HepG2 (cell line): ENCODE measurements at regions not wholly inside any gene's neighbourhood (a gene's known extent, or its start where the extent isn't known, plus 50 kb on each side); places are given as distances from the start of the nearest gene placed in this dataset.

Source experiments
- ATAC-seq: fragments of 200-7000 bp; cut with Tn5 transposase; 3 replicates; pipeline ENCODE4 v1.9.1; 2020; ENCODE audit warnings: mild to moderate bottlenecking, moderate library complexity
- BruUV-seq: library from RNA; stranded (reverse); fragments of 400-500 nt; replicated peaks from 2 replicates; lab custom pipeline; 2021; lab: Mats Ljungman, UMichigan
- CTCF ChIA-PET: fragments of 300-600 bp; formaldehyde crosslinking; extraction: SDS; loops from one replicate; lab custom pipeline; 2021; ENCODE audit warnings: low total read pairs, inconsistent platforms, low intra/inter-chr PET ratio; lab: Yijun Ruan, JAX
- POLR2A ChIA-PET: fragments of 350-600 bp; sonication (Branson Sonifier 250); formaldehyde crosslinking; loops from one replicate; lab custom pipeline; 2020; ENCODE audit warnings: antibody characterized with exemption, inconsistent platforms; lab: Yijun Ruan, JAX
- DNase-seq: peaks from one replicate; pipeline ENCODE4 v3.0.0-alpha.2; 2015; ENCODE audit warnings: low spot score
- FAIRE-seq: peaks from 3 replicates; lab custom pipeline; 2011; peaks lifted over from hg19 to GRCh38; lab: Jason Lieb, UNC
- H2AFZ ChIP-seq: one replicate; pipeline ENCODE4 v1.6.1; 2011; ENCODE audit warnings: low read length, inconsistent platforms
- H3K27ac ChIP-seq: fragments of 300-600 bp; 3 replicates; pipeline ENCODE4 v1.8.0; 2011; ENCODE audit warnings: mixed run types, mild to moderate bottlenecking, mixed read lengths, low read length, inconsistent platforms; ENCODE audit not compliant: insufficient read depth; ENCODE audit errors: extremely low read length
- H3K27me3 ChIP-seq, 2 experiments: fragments of 200-600 bp in 1 of 2; 2 replicates in 1 of 2; 3 replicates in 1 of 2; pipeline versions ENCODE4 v1.6.0 to v1.8.0; 2011; ENCODE audit warnings: low read length in 2 of 2, mild to moderate bottlenecking in 2 of 2, moderate library complexity in 2 of 2, inconsistent platforms in 1 of 2; ENCODE audit not compliant: insufficient read depth in 2 of 2, control insufficient read depth in 1 of 2
- H3K36me3 ChIP-seq, 2 experiments: fragments of 200-600 bp in 1 of 2; replicated peaks in 1 of 2; 2 replicates in 1 of 2; 3 replicates in 1 of 2; pipeline versions ENCODE4 v1.5.1 to v1.8.0; 2011; ENCODE audit warnings: low read length in 2 of 2, inconsistent platforms in 1 of 2; ENCODE audit not compliant: insufficient read depth in 2 of 2, control insufficient read depth in 1 of 2
- H3K4me1 ChIP-seq: 2 replicates; pipeline ENCODE4 v1.5.1; 2012; ENCODE audit warnings: low read length, inconsistent platforms; ENCODE audit not compliant: insufficient read depth
- H3K4me2 ChIP-seq: 2 replicates; pipeline ENCODE4 v1.6.0; 2011; ENCODE audit warnings: low read depth, low read length, inconsistent platforms
- H3K4me3 ChIP-seq, 3 experiments: fragments of 200-600 bp in 1 of 3; sonication (generic), shearing (Covaris generic) in 1 of 3; replicated peaks in 1 of 3; 2 replicates each; pipeline ENCODE4 v1.5.1; 2011 to 2016; ENCODE audit warnings: low read length in 3 of 3, inconsistent platforms in 2 of 3, low read depth in 2 of 3, mild to moderate bottlenecking in 2 of 3, control low read depth in 1 of 3, mixed read lengths in 1 of 3; ENCODE audit not compliant: insufficient read depth in 1 of 3
- H3K79me2 ChIP-seq: one replicate; pipeline ENCODE4 v1.6.1; 2011; ENCODE audit warnings: low read length, inconsistent platforms; ENCODE audit not compliant: insufficient read depth
- H3K9ac ChIP-seq: 2 replicates; pipeline ENCODE4 v1.6.0; 2011; ENCODE audit warnings: mild to moderate bottlenecking, low read depth, low read length, inconsistent platforms; ENCODE audit not compliant: insufficient read depth
- H3K9me3 ChIP-seq: 2 replicates; pipeline ENCODE4 v1.5.1; 2012; ENCODE audit warnings: mild to moderate bottlenecking, low read length
- H4K20me1 ChIP-seq: 2 replicates; pipeline ENCODE4 v1.6.0; 2011; ENCODE audit warnings: inconsistent platforms, mild to moderate bottlenecking, low read length, moderate library complexity; ENCODE audit not compliant: insufficient read depth
- AGO1 ChIP-seq: fragments of 200-400 bp; formaldehyde crosslinking; IDR thresholded peaks from 2 replicates; pipeline ENCODE4 v1.6.1; 2017; ENCODE audit warnings: mild to moderate bottlenecking, low read depth, low read length, moderate library complexity; ENCODE audit not compliant: poor library complexity, severe bottlenecking
- FOSL1 ChIP-seq: sonication (generic); formaldehyde crosslinking; IDR thresholded peaks from 2 replicates; pipeline ENCODE4 v1.9.0; 2021; ENCODE audit warnings: missing genetic modification reagents, borderline replicate concordance
- HOXA3 ChIP-seq: sonication (generic); formaldehyde crosslinking; IDR thresholded peaks from 2 replicates; pipeline ENCODE4 v1.5.0; 2020; ENCODE audit warnings: missing genetic modification reagents
- KDM5B ChIP-seq: sonication (generic); formaldehyde crosslinking; IDR thresholded peaks from 2 replicates; pipeline ENCODE4 v1.4.0; 2020; ENCODE audit warnings: missing genetic modification reagents, mild to moderate bottlenecking, borderline replicate concordance
- MAF1 ChIP-seq: sonication (generic); formaldehyde crosslinking; IDR thresholded peaks from 2 replicates; pipeline ENCODE4 v1.5.0; 2020; ENCODE audit warnings: missing genetic modification reagents, borderline replicate concordance
- NFIC ChIP-seq: IDR thresholded peaks from 2 replicates; pipeline ENCODE4 v1.6.1; 2012; ENCODE audit warnings: mild to moderate bottlenecking, low read length, inconsistent platforms
- PHF8 ChIP-seq: sonication (generic); formaldehyde crosslinking; IDR thresholded peaks from 2 replicates; pipeline ENCODE4 v1.5.0; 2020; ENCODE audit warnings: missing genetic modification reagents
- RBAK ChIP-seq: sonication (generic); formaldehyde crosslinking; IDR thresholded peaks from 2 replicates; pipeline ENCODE4 v1.5.1; 2020; ENCODE audit warnings: mild to moderate bottlenecking, missing genetic modification reagents
- SIX4 ChIP-seq: sonication (generic); formaldehyde crosslinking; IDR thresholded peaks from 2 replicates; pipeline ENCODE4 v1.4.0; 2020; ENCODE audit warnings: missing genetic modification reagents
- SNAPC2 ChIP-seq: sonication (generic); formaldehyde crosslinking; IDR thresholded peaks from 2 replicates; pipeline ENCODE4 v1.8.1; 2022; ENCODE audit warnings: mild to moderate bottlenecking, missing genetic modification reagents
- SPEN ChIP-seq: sonication (generic); formaldehyde crosslinking; IDR thresholded peaks from 2 replicates; pipeline ENCODE4 v1.5.1; 2020; ENCODE audit warnings: low read depth, mild to moderate bottlenecking, missing genetic modification reagents
- ZBTB1 ChIP-seq: sonication (generic); formaldehyde crosslinking; IDR thresholded peaks from 2 replicates; pipeline ENCODE4 v1.4.0; 2020; ENCODE audit warnings: missing genetic modification reagents, borderline replicate concordance
- ZKSCAN1 ChIP-seq: fragments of 150-350 bp; IDR thresholded peaks from 2 replicates; pipeline ENCODE4 v1.6.1; 2014; ENCODE audit warnings: low read length
- ZNF124 ChIP-seq: sonication (generic); formaldehyde crosslinking; IDR thresholded peaks from 2 replicates; pipeline ENCODE4 v1.4.0; 2020; ENCODE audit warnings: missing genetic modification reagents
- ZNF629 ChIP-seq: sonication (generic); formaldehyde crosslinking; conservative IDR thresholded peaks from 2 replicates; pipeline ENCODE4 v1.5.0; 2020; ENCODE audit warnings: missing genetic modification reagents
- ZNF792 ChIP-seq: IDR thresholded peaks from 2 replicates; pipeline ENCODE4 v1.6.1; 2016
- ZNF839 ChIP-seq: sonication (generic); formaldehyde crosslinking; IDR thresholded peaks from 2 replicates; pipeline ENCODE4 v1.4.0; 2020; ENCODE audit warnings: missing genetic modification reagents, mild to moderate bottlenecking, borderline replicate concordance
- WGBS: methylation state at CpG from one replicate; pipeline ENCODE4 v1.1.6; 2017; ENCODE audit warnings: low lambda C conversion rate; 5-methylcytosine and 5-hydroxymethylcytosine counted together
- in situ Hi-C: cut with HindIII; loops from 2 replicates; pipeline ENCODE4 v1.10.0; 2017; ENCODE audit warnings: low pct_unique_long_range_greater_than_20kb; ENCODE audit not compliant: extremely low pct_ligation_motif_present
- intact Hi-C: fragments of 100-400 bp; cut with micrococcal nuclease; formaldehyde crosslinking; loops from one replicate; pipeline ENCODE4 v1.10.0; 2022; ENCODE audit not compliant: unreplicated experiment
- TF ChIP-seq, protein P1 (sequence below): sonication (generic); formaldehyde crosslinking; IDR thresholded peaks from 2 replicates; pipeline ENCODE4 v1.4.0; 2020; ENCODE audit warnings: missing genetic modification reagents
- TF ChIP-seq, protein P2 (sequence below): sonication (generic); formaldehyde crosslinking; conservative IDR thresholded peaks from 2 replicates; pipeline ENCODE4 v1.4.0; 2020; ENCODE audit warnings: mild to moderate bottlenecking, missing genetic modification reagents, moderate library complexity

DNA sequence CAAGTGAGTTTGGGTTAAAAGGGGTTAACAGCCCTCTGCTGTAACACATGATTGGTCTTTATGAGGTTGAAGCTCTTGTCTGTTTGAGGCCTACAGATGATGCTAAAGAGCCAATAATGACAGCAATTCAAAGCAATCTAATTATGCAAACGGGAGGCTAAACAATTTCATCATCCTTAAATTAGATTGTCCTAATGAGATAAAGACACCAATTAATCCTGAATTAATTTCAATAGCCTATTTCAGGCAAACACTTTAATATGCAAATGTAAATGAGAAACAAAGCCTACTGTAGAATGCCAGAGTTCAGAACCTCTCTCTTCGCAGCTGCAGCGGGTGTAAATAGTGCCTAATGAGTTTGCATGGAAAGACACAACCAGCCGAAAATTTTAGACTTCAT, 504.7 kb upstream of the PBX1 start (continued):
- TF ChIP-seq, protein P1, sequence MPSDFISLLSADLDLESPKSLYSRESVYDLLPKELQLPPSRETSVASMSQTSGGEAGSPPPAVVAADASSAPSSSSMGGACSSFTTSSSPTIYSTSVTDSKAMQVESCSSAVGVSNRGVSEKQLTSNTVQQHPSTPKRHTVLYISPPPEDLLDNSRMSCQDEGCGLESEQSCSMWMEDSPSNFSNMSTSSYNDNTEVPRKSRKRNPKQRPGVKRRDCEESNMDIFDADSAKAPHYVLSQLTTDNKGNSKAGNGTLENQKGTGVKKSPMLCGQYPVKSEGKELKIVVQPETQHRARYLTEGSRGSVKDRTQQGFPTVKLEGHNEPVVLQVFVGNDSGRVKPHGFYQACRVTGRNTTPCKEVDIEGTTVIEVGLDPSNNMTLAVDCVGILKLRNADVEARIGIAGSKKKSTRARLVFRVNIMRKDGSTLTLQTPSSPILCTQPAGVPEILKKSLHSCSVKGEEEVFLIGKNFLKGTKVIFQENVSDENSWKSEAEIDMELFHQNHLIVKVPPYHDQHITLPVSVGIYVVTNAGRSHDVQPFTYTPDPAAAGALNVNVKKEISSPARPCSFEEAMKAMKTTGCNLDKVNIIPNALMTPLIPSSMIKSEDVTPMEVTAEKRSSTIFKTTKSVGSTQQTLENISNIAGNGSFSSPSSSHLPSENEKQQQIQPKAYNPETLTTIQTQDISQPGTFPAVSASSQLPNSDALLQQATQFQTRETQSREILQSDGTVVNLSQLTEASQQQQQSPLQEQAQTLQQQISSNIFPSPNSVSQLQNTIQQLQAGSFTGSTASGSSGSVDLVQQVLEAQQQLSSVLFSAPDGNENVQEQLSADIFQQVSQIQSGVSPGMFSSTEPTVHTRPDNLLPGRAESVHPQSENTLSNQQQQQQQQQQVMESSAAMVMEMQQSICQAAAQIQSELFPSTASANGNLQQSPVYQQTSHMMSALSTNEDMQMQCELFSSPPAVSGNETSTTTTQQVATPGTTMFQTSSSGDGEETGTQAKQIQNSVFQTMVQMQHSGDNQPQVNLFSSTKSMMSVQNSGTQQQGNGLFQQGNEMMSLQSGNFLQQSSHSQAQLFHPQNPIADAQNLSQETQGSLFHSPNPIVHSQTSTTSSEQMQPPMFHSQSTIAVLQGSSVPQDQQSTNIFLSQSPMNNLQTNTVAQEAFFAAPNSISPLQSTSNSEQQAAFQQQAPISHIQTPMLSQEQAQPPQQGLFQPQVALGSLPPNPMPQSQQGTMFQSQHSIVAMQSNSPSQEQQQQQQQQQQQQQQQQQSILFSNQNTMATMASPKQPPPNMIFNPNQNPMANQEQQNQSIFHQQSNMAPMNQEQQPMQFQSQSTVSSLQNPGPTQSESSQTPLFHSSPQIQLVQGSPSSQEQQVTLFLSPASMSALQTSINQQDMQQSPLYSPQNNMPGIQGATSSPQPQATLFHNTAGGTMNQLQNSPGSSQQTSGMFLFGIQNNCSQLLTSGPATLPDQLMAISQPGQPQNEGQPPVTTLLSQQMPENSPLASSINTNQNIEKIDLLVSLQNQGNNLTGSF (CRISPR knock-in tag) = no peak
- TF ChIP-seq HOXA3 (CRISPR knock-in tag) (no peak), ZNF839 (CRISPR knock-in tag) (no peak), KDM5B (CRISPR knock-in tag) (no peak), SPEN (CRISPR knock-in tag) (no peak), ZNF792 (no peak), NFIC (no peak)

DNA sequence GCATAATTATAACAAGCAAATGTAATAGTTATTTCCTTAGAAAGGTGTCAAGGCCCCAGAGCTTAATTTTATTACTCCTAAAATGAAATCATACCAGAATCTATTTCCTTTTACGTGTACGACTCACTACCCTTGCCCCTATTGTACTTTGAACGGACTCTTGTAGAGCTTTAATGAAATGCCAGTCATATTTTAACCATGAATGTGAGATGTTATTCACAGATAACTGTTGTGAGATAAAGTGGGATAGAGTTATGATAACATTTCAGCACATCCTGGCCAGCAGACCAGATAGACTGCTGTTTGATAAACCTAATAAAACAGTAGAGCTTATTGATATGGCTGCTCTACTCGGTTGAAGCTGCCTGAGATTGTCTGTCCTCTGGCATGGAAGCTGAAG, 500.8 kb upstream of the PBX1 start:
- H3K27ac ChIP-seq = no peak overlapping the region
- DNase-seq (no peak), FAIRE-seq (no peak), ATAC-seq (no peak)
- no peak overlapping the region for H3K4me3 ChIP-seq
- 4% methylated on average over 4 of the region's 4 CpGs for WGBS
- H3K4me2 ChIP-seq = no peak overlapping the region
- no peaks in the 10 kb centered on the region for H4K20me1 ChIP-seq
- no peak overlapping the region for H3K9ac ChIP-seq
- no peaks in the 10 kb centered on the region for H3K79me2 ChIP-seq
- intact Hi-C loops (no loop called here), in situ Hi-C loops (no loop called here)
- no peaks in the 10 kb centered on the region for H3K4me1 ChIP-seq
- H2AFZ ChIP-seq = no peak overlapping the region
- ChIA-PET CTCF (no interaction called here), POLR2A (no interaction called here)
- peaks cover 96% of the 10 kb centered on the region for H3K9me3 ChIP-seq
- no TSS peak for BruUV-seq
- H3K27me3 ChIP-seq = no peaks in the 10 kb centered on the region
- H3K36me3 ChIP-seq = no peaks in the 10 kb centered on the region
- TF ChIP-seq SIX4 = no peak
- TF ChIP-seq, protein P2, sequence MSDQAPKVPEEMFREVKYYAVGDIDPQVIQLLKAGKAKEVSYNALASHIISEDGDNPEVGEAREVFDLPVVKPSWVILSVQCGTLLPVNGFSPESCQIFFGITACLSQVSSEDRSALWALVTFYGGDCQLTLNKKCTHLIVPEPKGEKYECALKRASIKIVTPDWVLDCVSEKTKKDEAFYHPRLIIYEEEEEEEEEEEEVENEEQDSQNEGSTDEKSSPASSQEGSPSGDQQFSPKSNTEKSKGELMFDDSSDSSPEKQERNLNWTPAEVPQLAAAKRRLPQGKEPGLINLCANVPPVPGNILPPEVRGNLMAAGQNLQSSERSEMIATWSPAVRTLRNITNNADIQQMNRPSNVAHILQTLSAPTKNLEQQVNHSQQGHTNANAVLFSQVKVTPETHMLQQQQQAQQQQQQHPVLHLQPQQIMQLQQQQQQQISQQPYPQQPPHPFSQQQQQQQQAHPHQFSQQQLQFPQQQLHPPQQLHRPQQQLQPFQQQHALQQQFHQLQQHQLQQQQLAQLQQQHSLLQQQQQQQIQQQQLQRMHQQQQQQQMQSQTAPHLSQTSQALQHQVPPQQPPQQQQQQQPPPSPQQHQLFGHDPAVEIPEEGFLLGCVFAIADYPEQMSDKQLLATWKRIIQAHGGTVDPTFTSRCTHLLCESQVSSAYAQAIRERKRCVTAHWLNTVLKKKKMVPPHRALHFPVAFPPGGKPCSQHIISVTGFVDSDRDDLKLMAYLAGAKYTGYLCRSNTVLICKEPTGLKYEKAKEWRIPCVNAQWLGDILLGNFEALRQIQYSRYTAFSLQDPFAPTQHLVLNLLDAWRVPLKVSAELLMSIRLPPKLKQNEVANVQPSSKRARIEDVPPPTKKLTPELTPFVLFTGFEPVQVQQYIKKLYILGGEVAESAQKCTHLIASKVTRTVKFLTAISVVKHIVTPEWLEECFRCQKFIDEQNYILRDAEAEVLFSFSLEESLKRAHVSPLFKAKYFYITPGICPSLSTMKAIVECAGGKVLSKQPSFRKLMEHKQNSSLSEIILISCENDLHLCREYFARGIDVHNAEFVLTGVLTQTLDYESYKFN (CRISPR knock-in tag) = no peak
- TF ChIP-seq MAF1 (CRISPR knock-in tag) = no peak
- TF ChIP-seq PHF8 (CRISPR knock-in tag) = no peak
- no peak for TF ChIP-seq ZNF124 (CRISPR knock-in tag)
- no peak for TF ChIP-seq RBAK
- TF ChIP-seq ZBTB1 = no peak
- TF ChIP-seq ZKSCAN1 = no peak
- no peak for TF ChIP-seq ZNF629 (CRISPR knock-in tag)
- TF ChIP-seq AGO1 = no peak
- TF ChIP-seq SNAPC2 = no peak
- TF ChIP-seq FOSL1 = no peak
